ENCODE measurements at regions not wholly inside any gene's neighbourhood (a gene's known extent, or its start where the extent isn't known, plus 50 kb on each side); places are given as distances from the start of the nearest gene placed in this dataset.
A peak's percentile ranks its signal among the peaks of the same experiment; 100 is the strongest.

GRCh38 chr16:80489173-80489572 is 51.6 kb upstream of the DYNLRB2 start:
- no peak for DNase-seq
- intact Hi-C loops (cut with DNase I), result no loop called here

DNA sequence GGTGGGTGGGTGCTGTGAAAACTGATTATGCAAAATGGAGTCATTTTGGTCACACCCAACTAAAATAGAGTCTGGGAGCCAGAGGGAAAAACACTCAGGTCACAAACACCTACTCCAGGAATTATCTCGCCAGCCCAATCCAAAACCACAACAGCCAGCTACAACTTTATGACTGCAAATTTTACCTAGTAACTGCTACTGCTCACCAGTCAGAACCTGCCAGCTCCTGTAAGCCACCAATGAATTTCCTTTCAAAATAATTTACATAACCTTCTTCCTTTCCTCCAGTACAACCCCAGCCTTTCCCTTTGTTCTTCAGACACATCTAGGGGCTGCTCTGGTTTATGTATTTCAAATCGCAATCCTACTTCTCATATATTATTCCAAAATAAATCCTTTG is 52.6 kb upstream of the DYNLRB2 start:
- DNase-seq, result no peak

GRCh38 chr16:80480664-80481063 is 60.1 kb upstream of the DYNLRB2 start:
- no peak for DNase-seq
- intact Hi-C loops (cut with DNase I), result no loop called here

More for the DNA sequence above, 52.6 kb upstream of the DYNLRB2 start:
- intact Hi-C loops (cut with DNase I), result no loop called here

DNA sequence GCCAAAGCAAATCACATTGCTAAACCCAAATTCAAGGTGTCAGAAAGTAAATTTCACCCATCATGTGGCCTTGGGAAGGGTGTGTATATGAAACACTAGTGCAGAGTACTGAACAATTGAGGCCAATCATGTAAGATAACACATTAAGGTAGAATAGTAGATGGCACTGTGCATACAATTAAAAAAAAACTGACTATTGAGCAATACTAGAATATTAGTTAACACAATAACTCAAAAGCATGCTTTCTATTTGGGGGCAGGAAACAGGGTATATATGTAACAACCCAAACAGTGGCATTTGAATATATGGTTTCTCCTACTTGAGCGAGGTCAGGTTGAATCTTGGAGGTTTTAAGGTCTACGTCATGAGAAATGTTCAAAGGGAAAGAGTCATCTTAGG is 63.0 kb upstream of the DYNLRB2 start:
- intact Hi-C loops (cut with DNase I), result no loop called here
- DNase-seq, result no peak

GRCh38 chr16:80468029-80468428 is 72.8 kb upstream of the DYNLRB2 start:
- no peak for DNase-seq
- intact Hi-C loops (cut with DNase I), result no loop called here

- intact Hi-C loops (cut with DNase I), result no loop called here
- DNase-seq, result peak; percentile 54 to 91 (median 79)
Measured at GRCh38 chr16:80466024-80466987, 74.5 kb upstream of the DYNLRB2 start.

GRCh38 chr16:80463751-80464495 is 76.9 kb upstream of the DYNLRB2 start:
- no peak for DNase-seq
- intact Hi-C loops (cut with DNase I), result no loop called here

DNA sequence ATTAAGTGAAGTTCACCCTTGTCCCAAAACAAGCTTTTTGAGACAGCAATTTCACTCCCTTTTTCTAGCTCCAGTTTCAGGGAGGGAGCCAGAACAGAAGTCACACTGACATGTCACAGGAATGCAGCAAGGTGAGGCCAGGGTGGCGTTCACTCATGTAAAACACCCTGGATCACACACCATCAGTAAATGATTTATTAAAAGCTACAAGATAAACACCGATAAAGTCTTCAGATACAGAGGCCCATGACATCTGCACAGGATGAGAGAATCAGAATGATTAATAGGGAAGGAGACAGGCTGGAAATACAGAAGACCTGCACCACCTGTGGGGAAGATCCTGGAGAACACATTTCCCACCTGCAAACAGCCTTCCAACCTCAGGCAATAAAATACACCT is 77.5 kb upstream of the DYNLRB2 start:
- DNase-seq, result no peak
- intact Hi-C loops (cut with DNase I), result no loop called here

DNA sequence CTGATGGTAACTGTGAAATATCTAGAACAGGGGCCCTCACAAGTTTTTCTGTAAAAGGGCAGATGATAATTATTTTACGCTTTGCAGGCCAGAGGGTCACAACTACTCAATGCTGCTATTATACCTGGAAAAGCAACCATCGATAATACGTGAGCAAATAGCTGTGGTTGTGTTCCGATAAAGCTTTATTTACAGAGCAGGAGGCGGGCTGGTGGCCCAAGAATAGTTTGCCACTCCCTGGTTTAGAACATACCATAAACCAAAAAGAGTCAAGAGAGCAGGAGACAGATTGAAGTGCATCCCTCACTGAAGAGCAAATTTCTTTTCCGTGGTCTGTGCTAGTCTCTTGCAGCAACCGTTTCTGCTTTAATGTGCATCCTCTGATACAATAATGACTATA is 77.9 kb upstream of the DYNLRB2 start:
- intact Hi-C loops (cut with DNase I), result no loop called here
- DNase-seq, result no peak

DNA sequence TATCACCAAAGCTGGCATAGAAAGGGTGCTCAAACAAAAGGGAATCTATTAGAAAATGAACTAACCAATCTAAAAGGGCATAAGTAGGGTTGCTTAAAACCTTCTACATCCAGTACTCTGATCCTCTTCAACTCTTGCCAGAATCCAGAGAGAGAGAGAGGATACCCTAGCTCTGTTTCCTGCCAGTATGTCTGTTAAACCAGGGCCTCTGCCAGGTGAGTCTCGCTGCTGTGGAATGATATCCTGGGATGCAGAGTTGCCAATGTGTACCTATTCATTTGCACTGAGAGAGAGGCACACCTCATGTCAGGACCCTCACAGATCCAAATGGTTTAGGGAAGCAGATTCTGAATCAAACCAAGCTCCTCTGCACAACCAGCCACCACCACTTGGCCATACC is 79.8 kb upstream of the DYNLRB2 start:
- no peak for DNase-seq
- intact Hi-C loops (cut with DNase I), result no loop called here

DNA sequence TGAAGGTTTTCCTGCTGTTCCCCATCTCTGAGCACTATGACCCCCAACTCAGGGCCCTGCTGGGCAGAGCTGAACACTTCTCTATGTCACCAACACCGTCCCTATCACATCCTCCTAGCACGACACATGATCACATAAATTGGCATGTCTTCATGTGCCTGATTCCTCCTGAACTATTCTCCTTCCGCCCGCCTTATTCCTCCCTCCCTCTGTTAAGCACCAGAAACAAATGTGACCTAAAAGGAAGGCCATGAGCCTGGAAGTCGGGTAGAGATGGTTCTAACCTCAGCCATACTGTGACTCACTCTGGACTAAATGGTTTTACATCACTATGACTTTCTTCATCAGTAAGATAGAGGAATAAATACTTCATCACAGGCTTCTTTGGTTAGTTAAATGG is 80.8 kb upstream of the DYNLRB2 start:
- intact Hi-C loops (cut with DNase I), result no loop called here
- no peak for DNase-seq

DNA sequence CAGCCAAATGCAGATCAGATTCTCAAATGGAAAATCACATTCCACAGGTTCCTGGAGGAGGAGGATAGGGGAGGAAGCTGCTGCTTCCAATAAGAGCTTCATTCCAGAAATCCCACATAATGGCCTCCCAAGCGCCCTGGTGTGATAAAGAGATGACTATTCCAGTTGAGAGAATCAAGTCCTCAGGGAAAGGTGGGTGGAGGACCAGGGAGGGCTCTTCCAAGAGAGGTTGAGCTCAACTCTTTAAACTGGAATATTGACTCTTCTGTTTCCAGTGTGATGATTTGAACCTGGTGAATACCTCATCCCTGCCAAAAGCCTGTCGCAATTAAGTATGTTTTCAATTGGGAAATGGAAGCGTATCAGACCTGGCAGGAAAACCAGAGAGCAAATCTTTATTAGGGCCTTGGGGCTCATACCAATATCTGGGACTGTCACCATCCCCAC is 81.4 kb upstream of the DYNLRB2 start:
- no peak for DNase-seq
- intact Hi-C loops (cut with DNase I), result no loop called here

DNA sequence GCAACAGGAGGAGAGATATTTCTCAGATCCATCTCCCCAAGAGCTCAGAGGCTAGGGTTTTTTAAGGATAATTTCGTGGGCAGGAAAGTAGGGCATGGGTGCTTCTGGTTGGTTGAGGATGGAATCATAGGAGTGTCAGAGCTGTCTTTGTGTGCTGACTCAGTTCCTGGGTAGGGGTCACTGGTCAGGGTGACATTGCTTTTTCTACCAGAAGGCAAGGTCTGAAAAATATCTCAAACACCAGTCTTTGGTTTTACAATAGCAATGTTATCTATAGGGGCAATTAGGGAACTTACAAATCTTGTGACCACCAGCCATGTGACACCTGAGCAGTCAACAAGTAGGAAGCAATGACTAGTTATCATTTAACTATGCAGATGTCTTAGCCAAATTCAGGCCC is 82.9 kb upstream of the DYNLRB2 start:
- intact Hi-C loops (cut with DNase I), result no loop called here
- DNase-seq, result no peak

- DNase-seq, result no peak
- intact Hi-C loops (cut with DNase I), result no loop called here
Measured at GRCh38 chr16:80454802-80455201, 86.0 kb upstream of the DYNLRB2 start.

DNA sequence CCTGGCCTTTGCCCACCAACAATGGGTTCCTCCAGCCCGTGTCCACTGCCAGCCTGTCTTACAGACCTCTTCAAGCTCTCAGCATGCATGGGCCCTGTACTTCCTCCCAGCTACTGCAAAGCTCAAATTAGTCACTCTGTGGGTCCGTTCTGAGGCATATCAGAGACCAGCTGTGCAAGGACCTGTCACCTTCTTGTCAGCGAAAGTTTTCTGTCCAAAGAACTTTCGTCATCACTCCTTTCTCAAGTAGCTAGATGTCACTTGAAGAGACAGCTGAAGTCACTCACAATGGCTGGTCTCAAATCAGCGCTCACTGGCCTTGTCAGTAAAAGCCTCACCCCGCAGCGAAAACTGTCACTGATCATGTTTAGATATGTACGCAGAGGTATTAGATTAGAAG is 91.4 kb upstream of the DYNLRB2 start:
- no peak for DNase-seq
- intact Hi-C loops (cut with DNase I), result no loop called here

- DNase-seq, result no peak
- intact Hi-C loops (cut with DNase I), result no loop called here
Measured at GRCh38 chr16:80447241-80447640, 93.6 kb upstream of the DYNLRB2 start.

DNA sequence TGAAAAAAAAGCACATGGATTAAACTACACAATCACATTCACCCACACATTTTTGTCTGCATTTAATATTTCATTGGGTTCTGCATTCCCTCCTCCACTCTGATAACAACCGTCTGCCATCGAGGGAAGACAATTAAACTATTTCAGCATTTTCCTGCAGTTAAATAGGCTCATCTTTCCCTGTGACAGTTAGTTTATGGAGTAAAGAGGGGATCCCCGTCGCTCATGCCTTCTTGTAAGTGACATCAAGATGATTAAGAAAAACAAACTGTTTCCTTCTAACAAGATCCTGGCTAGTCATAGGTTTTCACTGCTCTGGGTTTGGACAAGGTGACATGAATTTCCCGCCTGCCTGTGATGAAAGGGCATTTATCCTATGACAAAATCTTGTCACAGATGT is 98.0 kb upstream of the DYNLRB2 start:
- intact Hi-C loops (cut with DNase I), result no loop called here
- DNase-seq, result peak in 1 of 42 donors; percentile 14

GRCh38 chr16:80441935-80442334 is 98.9 kb upstream of the DYNLRB2 start:
- intact Hi-C loops (cut with DNase I), result no loop called here
- no peak for DNase-seq

- intact Hi-C loops (cut with DNase I), result no loop called here
- no peak for DNase-seq
Measured at GRCh38 chr16:80440667-80441066, 100.1 kb upstream of the DYNLRB2 start.

GRCh38 chr16:80437707-80438106 is 103.1 kb upstream of the DYNLRB2 start:
- DNase-seq, result no peak
- intact Hi-C loops (cut with DNase I), result no loop called here

Data from head of caudate nucleus (tissue), 42 donors.